DLD1 (cell line): ENCODE measurements at regions not wholly inside any gene's neighbourhood (a gene's known extent, or its start where the extent isn't known, plus 50 kb on each side); places are given as distances from the start of the nearest gene placed in this dataset.
"Not testable (repeated sequence)": the region's sequence is repeated elsewhere in the genome, so short reads cannot be mapped to it uniquely, and the experiment has no call there.

Experiments used
- in situ Hi-C: cut with HindIII; loops from 2 replicates; pipeline ENCODE4 v1.10.0; 2017; ENCODE audit warnings: low sequenced_read_pairs

DNA sequence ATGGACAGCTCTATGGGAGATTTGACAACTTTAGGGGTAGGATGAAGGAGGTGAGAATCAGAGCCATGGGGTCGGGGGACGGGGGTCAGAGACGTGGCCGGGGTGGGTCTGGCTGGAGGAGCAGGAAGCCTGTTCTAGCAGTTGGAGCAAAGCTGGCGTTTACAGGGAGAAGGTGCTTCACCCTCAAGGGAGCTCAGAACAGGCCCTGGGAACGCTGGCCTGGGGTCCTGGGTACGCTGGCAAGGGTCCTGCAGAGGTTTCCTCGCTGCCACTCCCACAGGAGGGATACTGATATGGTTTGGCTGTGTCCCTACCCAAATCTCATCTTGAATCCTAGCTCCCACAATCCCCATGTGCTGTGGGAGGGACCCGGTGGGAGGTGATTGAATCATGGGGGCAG is 205.0 kb upstream of the ARL4C start:
- in situ Hi-C loops, result no loop called here

GRCh38 chr2:234701421-234701820 is 204.5 kb upstream of the ARL4C start:
- in situ Hi-C loops, result no loop called here

GRCh38 chr2:234699456-234699855 is 202.6 kb upstream of the ARL4C start:
- in situ Hi-C loops, result no loop called here

DNA sequence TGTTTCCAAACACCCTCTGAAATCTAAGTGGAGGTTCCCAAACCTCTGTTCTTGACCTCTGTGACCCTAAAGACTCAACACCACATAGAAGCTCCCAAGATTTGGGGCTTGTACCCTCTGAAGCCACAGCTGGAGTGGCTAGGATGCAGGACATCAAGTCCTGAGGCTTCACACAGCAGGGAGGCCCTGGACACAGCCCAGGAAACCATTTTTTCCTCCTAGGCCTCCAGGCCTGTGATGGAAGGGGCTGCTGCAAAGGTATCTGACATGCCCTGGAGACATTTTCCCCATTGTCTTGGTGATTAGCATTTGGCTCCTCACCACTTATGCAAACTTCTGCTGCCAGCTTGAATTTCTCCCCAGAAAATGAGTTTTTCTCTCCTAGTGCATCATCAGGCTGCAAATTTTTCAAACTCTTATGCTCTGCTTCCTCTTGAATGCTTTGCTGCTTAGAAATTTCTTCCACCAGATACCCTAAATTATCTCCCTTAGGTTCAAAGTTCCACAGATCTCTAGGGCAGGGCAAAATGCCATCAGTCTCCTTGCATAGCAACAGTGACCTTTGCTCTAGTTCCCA is 200.5 kb upstream of the ARL4C start:
- in situ Hi-C loops, result not testable (repeated sequence)

GRCh38 chr2:234695981-234696380 is 199.1 kb upstream of the ARL4C start:
- in situ Hi-C loops, result no loop called here

GRCh38 chr2:234694244-234695013 is 197.5 kb upstream of the ARL4C start:
- in situ Hi-C loops, result no loop called here

DNA sequence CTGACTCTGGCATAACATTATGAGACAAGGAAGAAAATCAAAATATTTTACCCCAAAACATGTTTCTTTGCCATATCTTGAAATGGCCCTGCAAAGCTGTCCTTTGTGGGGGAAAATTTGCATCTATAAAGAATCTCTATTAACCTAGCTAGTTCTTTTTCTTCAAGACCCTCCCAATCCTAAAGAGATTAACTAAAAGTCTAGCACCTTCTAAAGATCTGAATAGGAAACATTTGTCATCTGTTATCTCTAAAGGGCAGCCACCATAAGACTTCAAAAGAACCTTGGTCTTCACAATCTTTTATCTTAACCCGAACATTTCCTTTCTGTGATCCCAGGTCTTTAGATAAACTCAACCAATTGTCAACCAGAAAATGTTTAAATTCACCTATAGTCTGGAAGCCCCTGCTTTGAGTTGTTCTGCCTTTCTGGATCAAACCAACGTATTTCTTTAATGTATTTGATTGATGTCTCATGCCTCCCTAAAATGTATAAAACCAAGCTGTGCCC is 196.9 kb upstream of the ARL4C start:
- in situ Hi-C loops, result not testable (repeated sequence)

GRCh38 chr2:234693191-234693590 is 196.3 kb upstream of the ARL4C start:
- in situ Hi-C loops, result not testable (repeated sequence)

DNA sequence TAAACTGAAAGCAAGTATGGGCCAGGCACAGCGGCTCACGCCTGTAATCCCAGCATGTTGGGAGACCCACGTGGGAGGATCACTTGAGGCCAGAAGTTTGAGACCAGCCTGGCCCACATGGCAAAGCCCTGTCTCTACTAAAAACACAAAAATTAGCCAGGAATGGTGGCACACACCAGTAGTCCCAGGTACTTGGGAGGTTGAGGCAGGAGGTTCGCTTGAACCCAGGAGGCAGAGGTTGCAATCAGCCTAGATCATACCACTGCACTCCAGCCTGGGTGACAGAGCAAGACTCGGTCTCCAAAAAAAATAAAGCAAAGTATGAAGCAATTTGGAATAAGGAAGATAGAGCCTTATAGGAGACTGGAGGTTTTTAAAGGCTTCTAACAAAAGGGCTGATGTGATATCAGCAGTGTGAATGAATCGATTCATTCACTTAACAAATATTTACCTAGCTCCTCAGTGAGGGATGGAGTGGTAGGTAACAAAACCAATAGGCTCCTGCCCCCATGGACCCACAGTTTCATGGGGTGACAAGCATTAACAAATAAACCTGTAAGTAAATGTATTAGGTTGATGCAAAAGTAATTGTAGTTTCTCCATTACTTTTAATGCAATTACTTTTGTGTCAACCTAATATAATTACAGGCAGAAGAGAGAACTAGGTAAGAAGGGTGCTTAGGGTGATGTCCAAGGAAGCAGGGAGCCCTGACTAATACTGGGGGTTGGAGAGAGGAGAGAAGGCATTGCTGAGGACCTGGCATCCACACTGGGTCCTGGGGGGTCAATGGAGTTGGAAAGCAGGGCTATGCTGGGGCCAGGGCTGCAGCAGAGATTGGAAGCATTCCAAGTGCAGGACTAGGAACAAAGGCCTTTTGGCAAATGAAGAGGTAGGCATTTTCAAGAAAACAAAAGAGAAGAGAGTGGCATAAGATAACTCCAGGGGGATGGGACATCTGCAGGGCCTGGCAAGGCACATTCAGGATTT is 195.4 kb upstream of the ARL4C start:
- in situ Hi-C loops, result no loop called here

- in situ Hi-C loops, result no loop called here
Observed at GRCh38 chr2:234691214-234691575, 194.3 kb upstream of the ARL4C start.

GRCh38 chr2:234690569-234691213 is 193.8 kb upstream of the ARL4C start:
- in situ Hi-C loops, result no loop called here

DNA sequence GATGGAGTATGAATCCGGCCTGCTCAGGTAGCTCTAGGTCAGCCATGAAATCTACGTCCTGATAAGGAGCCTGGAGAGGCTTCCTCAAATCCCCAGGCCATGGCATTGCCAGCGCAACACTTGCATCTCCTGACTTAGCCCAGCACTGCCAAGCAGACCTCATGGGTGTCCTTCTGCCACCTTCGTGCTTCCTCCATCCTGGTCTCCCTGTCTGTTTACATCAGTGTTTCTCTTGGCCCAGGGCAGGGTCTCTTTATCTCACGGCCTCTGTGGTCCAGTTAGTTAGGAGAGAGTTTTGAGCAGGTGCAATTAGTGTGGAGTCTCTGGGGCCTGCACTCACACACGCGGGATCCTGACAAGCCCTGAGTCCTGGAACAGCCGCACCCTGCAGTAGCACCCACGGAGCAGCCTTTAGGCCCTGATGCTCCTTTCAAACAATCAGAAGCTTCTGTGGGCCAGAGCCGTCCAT is 193.1 kb upstream of the ARL4C start:
- in situ Hi-C loops, result no loop called here

DNA sequence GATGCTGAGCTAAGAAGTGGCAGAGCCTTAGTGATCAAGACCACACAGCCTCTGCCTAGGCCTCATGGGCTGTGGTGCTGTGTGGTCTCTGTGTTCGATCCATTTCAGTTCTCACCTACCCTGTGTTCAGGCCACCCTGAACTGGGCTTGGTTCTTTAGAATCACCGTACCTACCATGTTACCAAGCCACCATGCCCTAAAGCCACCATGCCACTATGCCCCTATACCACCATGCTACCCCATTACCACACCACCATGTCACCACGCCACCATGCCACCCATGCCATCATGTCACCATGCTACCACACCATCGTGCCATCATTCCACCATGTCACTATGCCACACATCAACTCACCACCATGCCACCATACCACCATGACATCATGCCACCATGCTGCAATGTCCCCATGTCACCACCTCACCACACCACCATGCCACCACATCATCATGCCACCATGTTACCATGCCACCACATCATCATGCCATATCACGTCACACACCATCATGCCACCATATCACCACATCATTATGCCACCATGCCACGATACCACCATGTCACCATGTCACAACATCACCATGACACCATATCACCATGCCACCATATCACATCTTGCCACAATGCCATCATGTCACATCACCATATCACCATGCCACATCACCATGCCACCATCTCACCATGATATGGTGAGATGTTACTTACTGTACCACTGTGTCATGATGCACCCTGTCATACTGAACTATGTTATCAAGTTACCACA is 191.0 kb upstream of the ARL4C start:
- in situ Hi-C loops, result no loop called here

DNA sequence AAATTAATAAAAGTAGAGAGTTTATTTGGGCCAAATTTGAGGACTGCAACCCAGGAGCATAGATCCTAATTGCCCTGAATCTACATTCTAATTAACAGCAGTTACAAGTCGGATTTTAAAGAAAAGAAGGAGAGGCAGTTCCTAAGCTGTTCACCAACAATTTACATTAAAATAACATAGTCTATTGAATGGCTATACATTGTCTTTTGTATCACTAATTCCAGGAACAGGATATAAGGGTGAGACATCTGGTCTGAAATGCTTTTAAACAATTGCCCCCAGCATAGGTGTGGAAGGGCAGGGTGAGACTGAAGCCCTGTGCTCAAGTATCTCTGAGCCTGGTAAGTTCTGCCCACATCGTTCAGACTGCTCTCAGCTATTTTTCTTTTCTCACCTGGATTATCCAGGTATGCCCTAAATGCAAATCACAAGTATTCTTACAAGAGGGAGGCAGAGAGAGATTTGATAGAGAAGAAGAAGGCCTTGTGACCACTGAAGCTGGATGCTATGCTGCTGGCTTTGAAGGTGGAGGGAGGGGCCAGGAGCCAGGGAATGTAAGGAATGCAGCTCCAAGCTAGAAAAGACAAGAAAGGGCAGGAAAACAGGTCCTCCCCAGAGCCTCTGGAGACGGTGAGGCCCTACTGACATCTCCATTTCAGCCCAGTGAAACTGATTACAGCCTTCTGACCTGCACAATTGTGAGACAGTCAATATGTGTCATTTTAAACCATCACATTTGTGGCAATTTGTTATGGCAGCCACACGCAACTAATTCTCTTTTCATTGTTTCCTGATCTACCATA is 189.4 kb upstream of the ARL4C start:
- in situ Hi-C loops, result no loop called here

- in situ Hi-C loops, result no loop called here
Observed at GRCh38 chr2:234684466-234684865, 187.6 kb upstream of the ARL4C start.

DNA sequence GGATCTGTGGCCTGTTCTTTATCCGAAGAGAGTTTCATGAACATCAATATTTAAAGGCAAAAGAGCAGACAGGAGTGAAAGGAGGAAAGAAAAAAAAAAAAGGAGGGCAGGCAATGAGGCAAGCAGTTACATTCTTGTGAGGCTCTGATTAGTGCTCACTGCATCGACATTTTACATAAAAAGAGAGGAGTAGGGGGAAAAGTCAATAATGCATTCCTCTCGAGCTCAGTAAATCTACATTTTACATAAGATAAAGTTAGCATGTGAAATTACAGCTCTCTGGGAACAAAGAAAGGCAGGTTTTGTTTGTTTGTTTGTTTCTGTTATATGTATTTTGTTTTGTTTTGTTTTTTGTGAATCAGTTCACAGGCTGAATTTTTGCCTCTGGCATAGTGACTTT is 187.1 kb upstream of the ARL4C start:
- in situ Hi-C loops, result no loop called here

- in situ Hi-C loops, result no loop called here
Observed at GRCh38 chr2:234682492-234683228, 185.8 kb upstream of the ARL4C start.
